A673 (cell line): ENCODE measurements at regions not wholly inside any gene's neighbourhood (a gene's known extent, or its start where the extent isn't known, plus 50 kb on each side); places are given as distances from the start of the nearest gene placed in this dataset.

Experiments
- BruUV-seq: library from RNA; stranded (reverse); fragments of 400-500 nt; replicated peaks from 2 replicates; lab custom pipeline; 2021; lab: Mats Ljungman, UMichigan
- CTCF ChIA-PET: fragments of 300-600 bp; sonication (Branson Sonifier 250); formaldehyde crosslinking; loops from one replicate; lab custom pipeline; 2022; ENCODE audit warnings: antibody characterized with exemption; lab: Charles Lee
- POLR2A ChIA-PET: fragments of 300-600 bp; sonication (Branson Sonifier 250); formaldehyde crosslinking; loops from one replicate; lab custom pipeline; 2022; ENCODE audit warnings: antibody characterized with exemption; ENCODE audit not compliant: low non-redundant PET; lab: Charles Lee
- DNase-seq: peaks from one replicate; pipeline ENCODE4 v3.0.0-alpha.2; 2015; ENCODE audit warnings: low spot score
- H3K27ac ChIP-seq: fragments of 200-600 bp; sonication (generic); 2 replicates; pipeline ENCODE4 v1.5.1; 2016; ENCODE audit warnings: mixed run types, low read depth, mild to moderate bottlenecking, mixed read lengths, antibody characterized with exemption, low read length; ENCODE audit not compliant: poor library complexity, severe bottlenecking
- H3K27me3 ChIP-seq: fragments of 200-600 bp; sonication (generic); replicated peaks from 2 replicates; pipeline ENCODE4 v1.6.1; 2017; ENCODE audit warnings: mixed run types, low read depth, mild to moderate bottlenecking, mixed read lengths, antibody characterized with exemption, low read length; ENCODE audit not compliant: insufficient read depth, poor library complexity
- H3K36me3 ChIP-seq: fragments of 200-600 bp; sonication (generic); 2 replicates; pipeline ENCODE4 v1.6.1; 2016; ENCODE audit warnings: mixed run types, mild to moderate bottlenecking, mixed read lengths, antibody characterized with exemption, low read length; ENCODE audit not compliant: insufficient read depth, poor library complexity, severe bottlenecking
- H3K4me1 ChIP-seq: fragments of 200-600 bp; sonication (generic); 2 replicates; pipeline ENCODE4 v1.6.1; 2017; ENCODE audit warnings: mixed run types, mild to moderate bottlenecking, mixed read lengths, antibody characterized with exemption, low read length; ENCODE audit not compliant: insufficient read depth, poor library complexity, severe bottlenecking
- H3K4me3 ChIP-seq: fragments of 200-600 bp; sonication (generic); 2 replicates; pipeline ENCODE4 v1.5.1; 2016; ENCODE audit warnings: low read depth, mixed run types, mild to moderate bottlenecking, mixed read lengths, low read length; ENCODE audit not compliant: poor library complexity, severe bottlenecking
- H3K9me3 ChIP-seq: fragments of 200-600 bp; sonication (generic); 2 replicates; pipeline ENCODE4 v1.6.1; 2016; ENCODE audit warnings: mixed run types, low read depth, mild to moderate bottlenecking, mixed read lengths, antibody characterized with exemption, low read length; ENCODE audit not compliant: poor library complexity, severe bottlenecking
- CTCF ChIP-seq: fragments of 300-800, 200-600 bp; sonication (generic); conservative IDR thresholded peaks from 2 replicates; pipeline ENCODE4 v1.5.1; 2017; ENCODE audit warnings: low read depth, mild to moderate bottlenecking, antibody characterized with exemption, low read length, moderate library complexity, mixed read lengths
- EZH2 ChIP-seq: fragments of 200-600 bp; sonication (generic); IDR thresholded peaks from 2 replicates; pipeline ENCODE4 v1.6.1; 2017; ENCODE audit warnings: borderline replicate concordance, low read depth, mild to moderate bottlenecking, mixed read lengths, antibody characterized with exemption, low read length; ENCODE audit not compliant: poor library complexity, severe bottlenecking
- intact Hi-C: fragments of 100-400 bp; cut with micrococcal nuclease; formaldehyde crosslinking; loops from one replicate; pipeline ENCODE4 v1.10.0; 2022; ENCODE audit not compliant: unreplicated experiment

DNA sequence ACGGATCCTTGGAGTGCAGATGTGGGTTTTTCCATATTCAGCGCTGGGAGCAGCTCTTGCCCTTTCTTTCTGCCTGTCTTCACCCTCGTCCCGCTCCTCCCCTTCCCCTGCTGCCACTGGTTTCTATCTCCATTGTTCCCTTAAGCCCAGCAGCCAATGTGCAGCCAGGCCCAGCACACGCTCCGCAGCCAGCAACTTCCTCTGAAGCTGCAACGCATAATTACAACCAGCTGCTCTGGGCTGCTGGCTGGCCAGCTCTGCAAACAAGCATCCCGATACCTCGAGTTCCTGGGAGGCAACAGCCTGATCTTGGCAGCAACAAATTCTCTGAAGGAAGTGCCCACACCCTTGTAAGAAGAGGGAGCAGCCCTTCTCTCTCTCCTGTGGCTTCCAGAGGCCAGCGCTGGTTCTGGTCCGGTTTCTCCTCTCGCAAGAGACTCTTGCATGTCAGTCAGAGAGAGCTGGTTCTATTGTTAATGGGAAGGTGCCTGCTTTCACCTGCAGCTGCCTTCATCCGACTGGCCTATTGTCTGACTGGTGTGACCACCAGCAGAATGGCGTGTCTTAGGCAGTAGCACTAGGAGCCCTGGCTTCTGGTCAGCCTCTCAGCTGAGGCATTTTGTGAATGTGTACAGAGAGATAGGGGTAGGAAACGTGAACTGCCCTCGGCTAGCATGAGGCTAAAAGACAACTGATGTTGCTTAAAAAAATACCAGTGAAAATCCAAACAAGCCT is 83.8 kb upstream of the MAML3 start:
- intact Hi-C loops: no loop called here
- no peak overlapping the region for H3K4me3 ChIP-seq

DNA sequence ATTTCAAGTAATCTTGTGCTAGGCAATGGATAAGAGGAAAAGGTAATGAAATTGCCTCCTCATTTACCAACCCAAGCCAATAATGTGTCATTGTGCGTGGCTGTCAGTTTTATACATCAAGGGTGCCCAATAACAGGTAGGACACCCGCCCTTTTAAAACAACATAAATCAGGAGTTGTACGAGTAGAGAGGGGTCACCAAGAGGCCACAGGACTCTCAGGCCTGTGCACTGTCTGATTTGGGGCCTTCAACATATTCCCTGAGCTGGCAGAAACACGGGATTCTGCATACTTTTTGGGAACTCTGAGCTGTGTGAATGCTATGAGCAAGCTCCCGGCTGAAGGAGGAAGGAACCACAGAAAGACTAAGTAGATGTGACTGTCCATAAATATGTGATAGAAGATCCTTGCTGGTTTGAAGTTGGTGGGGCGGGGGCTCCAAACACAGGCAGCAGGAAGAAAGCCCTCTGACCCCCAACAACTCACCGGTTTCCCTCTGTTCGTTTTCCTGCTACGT is 82.7 kb upstream of the MAML3 start:
- H3K36me3 ChIP-seq: no peaks in the 10 kb centered on the region
- intact Hi-C loops: no loop called here
- POLR2A ChIA-PET: no interaction called here
- no peak overlapping the region for H3K4me3 ChIP-seq
- CTCF ChIA-PET: interaction anchor here (2.1 kb wide), 1 partner anchor 17 kb away, joined by 6 read pairs; no protein-coding TSS in a partner anchor
- TF ChIP-seq EZH2 (no peak), CTCF (no peak)
- no peaks in the 10 kb centered on the region for H3K9me3 ChIP-seq
- BruUV-seq: no TSS peak
- DNase-seq: no peak
- peak overlapping the region; percentile 85 for H3K27ac ChIP-seq
- H3K4me1 ChIP-seq: peaks cover 41% of the 10 kb centered on the region
- H3K27me3 ChIP-seq: no peaks in the 10 kb centered on the region

More for the DNA sequence above, 83.8 kb upstream of the MAML3 start:
- DNase-seq: peak; percentile 96
- no peaks in the 10 kb centered on the region for H3K9me3 ChIP-seq
- CTCF ChIA-PET: interaction anchor here (2.1 kb wide), 1 partner anchor 15 kb away, joined by 6 read pairs; no protein-coding TSS in a partner anchor
- peaks cover 50% of the 10 kb centered on the region for H3K4me1 ChIP-seq
- no TSS peak for BruUV-seq
- H3K27me3 ChIP-seq: no peaks in the 10 kb centered on the region
- no peak for TF ChIP-seq EZH2
- no peak for TF ChIP-seq CTCF
- peak overlapping the region; percentile 85 for H3K27ac ChIP-seq
- no peaks in the 10 kb centered on the region for H3K36me3 ChIP-seq
- POLR2A ChIA-PET: interaction anchor here (0.6 to 0.7 kb wide), 2 partner anchors 34 to 89 kb away, joined by 3 to 5 read pairs; no protein-coding TSS in a partner anchor

- intact Hi-C loops: no loop called here
- CTCF ChIA-PET: no interaction called here
- BruUV-seq: no TSS peak
- no peak for DNase-seq
- Histone ChIP-seq H3K27me3 (no peaks in the 10 kb centered on the region), H3K27ac (no peak overlapping the region), H3K9me3 (no peaks in the 10 kb centered on the region), H3K4me3 (no peak overlapping the region), H3K4me1 (peaks cover 41% of the 10 kb centered on the region), H3K36me3 (no peaks in the 10 kb centered on the region)
- POLR2A ChIA-PET: no interaction called here
- TF ChIP-seq CTCF: no peak
- no peak for TF ChIP-seq EZH2
These were observed 80.7 kb upstream of the MAML3 start for GRCh38 chr4:140234697-140235060.
